HG02763 (cell line): ENCODE measurements at regions not wholly inside any gene's neighbourhood (a gene's known extent, or its start where the extent isn't known, plus 50 kb on each side); places are given as distances from the start of the nearest gene placed in this dataset.

Experiments used
- ATAC-seq: cut with Tn5 transposase; IDR thresholded peaks from one replicate; pipeline ENCODE4 v1.9.1; 2021; ENCODE audit warnings: mild to moderate bottlenecking, moderate library complexity; ENCODE audit not compliant: unreplicated experiment

- no peak for ATAC-seq
These were observed 309.3 kb upstream of the HTR2A start for GRCh38 chr13:47206111-47206510.

GRCh38 chr13:47190696-47191305 lies 293.9 kb upstream of the HTR2A start:
- ATAC-seq: no peak

GRCh38 chr13:47188802-47189201 lies 291.9 kb upstream of the HTR2A start:
- ATAC-seq: no peak

GRCh38 chr13:47186471-47186870 lies 289.6 kb upstream of the HTR2A start:
- no peak for ATAC-seq

- ATAC-seq: no peak
These were observed 287.5 kb upstream of the HTR2A start for GRCh38 chr13:47184321-47184720.

- ATAC-seq: no peak
These were observed 282.5 kb upstream of the HTR2A start for GRCh38 chr13:47179321-47179720.

GRCh38 chr13:47178090-47178950 lies 281.5 kb upstream of the HTR2A start:
- no peak for ATAC-seq

- ATAC-seq: no peak
These were observed 278.5 kb upstream of the HTR2A start for GRCh38 chr13:47175172-47175866.

GRCh38 chr13:47170971-47171370 lies 274.1 kb upstream of the HTR2A start:
- no peak for ATAC-seq

GRCh38 chr13:47168618-47169017 lies 271.8 kb upstream of the HTR2A start:
- ATAC-seq: no peak

GRCh38 chr13:47168066-47168465 lies 271.2 kb upstream of the HTR2A start:
- no peak for ATAC-seq

- no peak for ATAC-seq
These were observed 269.5 kb upstream of the HTR2A start for GRCh38 chr13:47166336-47166735.

- no peak for ATAC-seq
These were observed 263.1 kb upstream of the HTR2A start for GRCh38 chr13:47159853-47160550.

GRCh38 chr13:47158593-47158992 lies 261.7 kb upstream of the HTR2A start:
- ATAC-seq: no peak

GRCh38 chr13:47148543-47148942 lies 251.7 kb upstream of the HTR2A start:
- ATAC-seq: no peak

- no peak for ATAC-seq
These were observed 250.9 kb upstream of the HTR2A start for GRCh38 chr13:47147812-47148119.

GRCh38 chr13:47146991-47147811 lies 250.3 kb upstream of the HTR2A start:
- ATAC-seq: peak; percentile 97

- no peak for ATAC-seq
These were observed 249.3 kb upstream of the HTR2A start for GRCh38 chr13:47146136-47146535.

GRCh38 chr13:47144782-47145181 lies 247.9 kb upstream of the HTR2A start:
- no peak for ATAC-seq

- ATAC-seq: no peak
These were observed 245.3 kb upstream of the HTR2A start for GRCh38 chr13:47142105-47142504.

- no peak for ATAC-seq
These were observed 242.7 kb upstream of the HTR2A start for GRCh38 chr13:47139519-47139918.
